ENCODE measurements at regions not wholly inside any gene's neighbourhood (a gene's known extent, or its start where the extent isn't known, plus 50 kb on each side); places are given as distances from the start of the nearest gene placed in this dataset.
"Not testable (repeated sequence)": the region's sequence is repeated elsewhere in the genome, so short reads cannot be mapped to it uniquely, and the experiment has no call there.

GRCh38 chr9:82052081-82052480 lies 63.5 kb downstream of the SPATA31D1 start:
- no peak for DNase-seq

- no peak for DNase-seq
Observed at GRCh38 chr9:82054264-82055015, 65.9 kb downstream of the SPATA31D1 start.

GRCh38 chr9:82057805-82058204 lies 69.2 kb downstream of the SPATA31D1 start:
- DNase-seq = no peak

GRCh38 chr9:82061801-82062200 lies 73.2 kb downstream of the SPATA31D1 start:
- not testable (repeated sequence) for DNase-seq

GRCh38 chr9:82062245-82062644 lies 73.7 kb downstream of the SPATA31D1 start:
- DNase-seq = no peak

- DNase-seq = no peak
Observed at GRCh38 chr9:82073551-82074543, 85.3 kb downstream of the SPATA31D1 start.

GRCh38 chr9:82080265-82080664 lies 91.7 kb downstream of the SPATA31D1 start:
- DNase-seq = no peak

- DNase-seq = no peak
Observed at GRCh38 chr9:82081496-82081895, 92.9 kb downstream of the SPATA31D1 start.

- no peak for DNase-seq
Observed at GRCh38 chr9:82082563-82082962, 94.0 kb downstream of the SPATA31D1 start.

GRCh38 chr9:82088591-82088990 lies 100.0 kb downstream of the SPATA31D1 start:
- no peak for DNase-seq

- DNase-seq = no peak
Observed at GRCh38 chr9:82090046-82090445, 101.5 kb downstream of the SPATA31D1 start.

- DNase-seq = no peak
Observed at GRCh38 chr9:82091100-82091499, 102.5 kb downstream of the SPATA31D1 start.

- no peak for DNase-seq
Observed at GRCh38 chr9:82091610-82092009, 103.0 kb downstream of the SPATA31D1 start.

GRCh38 chr9:82101475-82101874 lies 112.9 kb downstream of the SPATA31D1 start:
- no peak for DNase-seq

- no peak for DNase-seq
Observed at GRCh38 chr9:82104252-82104651, 115.7 kb downstream of the SPATA31D1 start.

GRCh38 chr9:82105729-82106128 lies 117.2 kb downstream of the SPATA31D1 start:
- no peak for DNase-seq

- no peak for DNase-seq
Observed at GRCh38 chr9:82106536-82106935, 118.0 kb downstream of the SPATA31D1 start.

GRCh38 chr9:82108474-82108873 lies 119.9 kb downstream of the SPATA31D1 start:
- no peak for DNase-seq

GRCh38 chr9:82108941-82109340 lies 120.4 kb downstream of the SPATA31D1 start:
- no peak for DNase-seq

- DNase-seq = no peak
Observed at GRCh38 chr9:82109626-82110025, 121.1 kb downstream of the SPATA31D1 start.

- DNase-seq = no peak
Observed at GRCh38 chr9:82110881-82111280, 122.3 kb downstream of the SPATA31D1 start.

GRCh38 chr9:82115331-82115730 lies 126.8 kb downstream of the SPATA31D1 start:
- no peak for DNase-seq

GRCh38 chr9:82115900-82116299 lies 127.3 kb downstream of the SPATA31D1 start:
- no peak for DNase-seq

GRCh38 chr9:82116556-82116955 lies 128.0 kb downstream of the SPATA31D1 start:
- DNase-seq = no peak
